ENCODE measurements at regions not wholly inside any gene's neighbourhood (a gene's known extent, or its start where the extent isn't known, plus 50 kb on each side); places are given as distances from the start of the nearest gene placed in this dataset.

GRCh38 chr11:13126430-13126829, 117.3 kb downstream of the RASSF10 start:
- Histone ChIP-seq H4K20me1 (ENCODE audit: low read length) (no peaks in the 10 kb centered on the region), H3K9ac (ENCODE audit: low read length) (no peak overlapping the region), H3K4me1 (ENCODE audit: insufficient read depth, low read length) (peaks cover 14% of the 10 kb centered on the region), H3K27ac (ENCODE audit: low read length) (peak overlapping the region; percentile 80), H2AFZ (ENCODE audit: low read length) (no peak overlapping the region), H3K36me3 (ENCODE audit: low read depth, low read length) (no peaks in the 10 kb centered on the region), H3K27me3 (ENCODE audit: low read length) (no peaks in the 10 kb centered on the region), H3K9me2 (replicated peaks; ENCODE audit: low read length) (no peaks in the 10 kb centered on the region), H3K4me3 (ENCODE audit: low read length) (no peak overlapping the region), H3K79me2 (ENCODE audit: low read length) (no peaks in the 10 kb centered on the region), H3K4me2 (ENCODE audit: low read length) (peak overlapping the region; percentile 66), H3F3A (ENCODE audit: low read length, unreplicated experiment) (no peaks in the 10 kb centered on the region), H3K9me3 (ENCODE audit: low read length) (no peaks in the 10 kb centered on the region)
- intact Hi-C loops (cut with micrococcal nuclease): no loop called here
- TF ChIP-seq EZH2 (IDR thresholded peaks at IDR 0.05; ENCODE audit: low read length, unreplicated experiment) (no peak), EZH2phosphoT487 (IDR thresholded peaks at IDR 0.05; ENCODE audit: borderline replicate concordance, low read length) (no peak), CTCF (conservative IDR thresholded peaks at IDR 0.05; ENCODE audit: low read depth, low read length) (no peak)
- CTCF ChIA-PET: no interaction called here
- no TSS peak for BruUV-seq (replicated peaks)
- ATAC-seq (peak; percentile 99), DNase-seq (peak; percentile 98)
- POLR2A ChIA-PET (ENCODE audit: unreplicated experiment): no interaction called here

- H3K4me2 ChIP-seq (ENCODE audit: low read length): peak overlapping the region; percentile 66
- no peaks in the 10 kb centered on the region for H3K36me3 ChIP-seq (ENCODE audit: low read depth, low read length)
- peak overlapping the region; percentile 39; the same call in 1 of the 2 replicates for H3K9ac ChIP-seq (ENCODE audit: low read length)
- no peaks in the 10 kb centered on the region for H3K9me2 ChIP-seq (replicated peaks; ENCODE audit: low read length)
- BruUV-seq (replicated peaks): no TSS peak
- ChIA-PET POLR2A (ENCODE audit: unreplicated experiment) (interaction anchor here (0.6 kb wide), 1 partner anchor 299 kb away, joined by 5 read pairs; no protein-coding TSS in a partner anchor), CTCF (no interaction called here)
- no peak overlapping the region for H3K4me3 ChIP-seq (ENCODE audit: low read length)
- H3K4me1 ChIP-seq (ENCODE audit: insufficient read depth, low read length): peaks cover 14% of the 10 kb centered on the region
- no peak for ATAC-seq
- H4K20me1 ChIP-seq (ENCODE audit: low read length): no peaks in the 10 kb centered on the region
- TF ChIP-seq EZH2phosphoT487 (IDR thresholded peaks at IDR 0.05; ENCODE audit: borderline replicate concordance, low read length) (no peak), CTCF (conservative IDR thresholded peaks at IDR 0.05; ENCODE audit: low read depth, low read length) (no peak), EZH2 (IDR thresholded peaks at IDR 0.05; ENCODE audit: low read length, unreplicated experiment) (no peak)
- no peaks in the 10 kb centered on the region for H3F3A ChIP-seq (ENCODE audit: low read length, unreplicated experiment)
- no peaks in the 10 kb centered on the region for H3K9me3 ChIP-seq (ENCODE audit: low read length)
- no peaks in the 10 kb centered on the region for H3K27me3 ChIP-seq (ENCODE audit: low read length)
- intact Hi-C loops (cut with micrococcal nuclease): no loop called here
- H3K79me2 ChIP-seq (ENCODE audit: low read length): no peaks in the 10 kb centered on the region
- H3K27ac ChIP-seq (ENCODE audit: low read length): peak overlapping the region; percentile 78
- no peak for DNase-seq
- H2AFZ ChIP-seq (ENCODE audit: low read length): no peak overlapping the region
Observed at GRCh38 chr11:13127161-13127560, 118.0 kb downstream of the RASSF10 start.

GRCh38 chr11:13128354-13128753, 119.2 kb downstream of the RASSF10 start:
- CTCF ChIA-PET: no interaction called here
- H4K20me1 ChIP-seq (ENCODE audit: low read length): no peaks in the 10 kb centered on the region
- intact Hi-C loops (cut with micrococcal nuclease): no loop called here
- H3K4me3 ChIP-seq (ENCODE audit: low read length): no peak overlapping the region
- DNase-seq (no peak), ATAC-seq (no peak)
- H3F3A ChIP-seq (ENCODE audit: low read length, unreplicated experiment): no peaks in the 10 kb centered on the region
- H3K27me3 ChIP-seq (ENCODE audit: low read length): no peaks in the 10 kb centered on the region
- no peak overlapping the region for H3K4me2 ChIP-seq (ENCODE audit: low read length)
- no peak overlapping the region for H3K27ac ChIP-seq (ENCODE audit: low read length)
- no peaks in the 10 kb centered on the region for H3K9me2 ChIP-seq (replicated peaks; ENCODE audit: low read length)
- no peak overlapping the region for H2AFZ ChIP-seq (ENCODE audit: low read length)
- no peaks in the 10 kb centered on the region for H3K79me2 ChIP-seq (ENCODE audit: low read length)
- no peaks in the 10 kb centered on the region for H3K9me3 ChIP-seq (ENCODE audit: low read length)
- no TSS peak for BruUV-seq (replicated peaks)
- POLR2A ChIA-PET (ENCODE audit: unreplicated experiment): no interaction called here
- no peaks in the 10 kb centered on the region for H3K36me3 ChIP-seq (ENCODE audit: low read depth, low read length)
- TF ChIP-seq EZH2phosphoT487 (IDR thresholded peaks at IDR 0.05; ENCODE audit: borderline replicate concordance, low read length) (no peak), EZH2 (IDR thresholded peaks at IDR 0.05; ENCODE audit: low read length, unreplicated experiment) (no peak), CTCF (conservative IDR thresholded peaks at IDR 0.05; ENCODE audit: low read depth, low read length) (no peak)
- H3K4me1 ChIP-seq (ENCODE audit: insufficient read depth, low read length): peaks cover 14% of the 10 kb centered on the region
- H3K9ac ChIP-seq (ENCODE audit: low read length): no peak overlapping the region

All from PC-3 (cell line).